HepG2 (cell line): ENCODE measurements at regions not wholly inside any gene's neighbourhood (a gene's known extent, or its start where the extent isn't known, plus 50 kb on each side); places are given as distances from the start of the nearest gene placed in this dataset.

Experiments used
- ATAC-seq: fragments of 200-7000 bp; cut with Tn5 transposase; 3 replicates; pipeline ENCODE4 v1.9.1; 2020; ENCODE audit warnings: mild to moderate bottlenecking, moderate library complexity
- BruUV-seq: library from RNA; stranded (reverse); fragments of 400-500 nt; replicated peaks from 2 replicates; lab custom pipeline; 2021; lab: Mats Ljungman, UMichigan
- CTCF ChIA-PET: fragments of 300-600 bp; formaldehyde crosslinking; extraction: SDS; loops from one replicate; lab custom pipeline; 2021; ENCODE audit warnings: low total read pairs, inconsistent platforms, low intra/inter-chr PET ratio; lab: Yijun Ruan, JAX
- POLR2A ChIA-PET: fragments of 350-600 bp; sonication (Branson Sonifier 250); formaldehyde crosslinking; loops from one replicate; lab custom pipeline; 2020; ENCODE audit warnings: antibody characterized with exemption, inconsistent platforms; lab: Yijun Ruan, JAX
- DNase-seq: peaks from one replicate; pipeline ENCODE4 v3.0.0-alpha.2; 2015; ENCODE audit warnings: low spot score
- FAIRE-seq: peaks from 3 replicates; lab custom pipeline; 2011; peaks lifted over from hg19 to GRCh38; lab: Jason Lieb, UNC
- H2AFZ ChIP-seq: one replicate; pipeline ENCODE4 v1.6.1; 2011; ENCODE audit warnings: low read length, inconsistent platforms
- H3K27ac ChIP-seq: fragments of 300-600 bp; 3 replicates; pipeline ENCODE4 v1.8.0; 2011; ENCODE audit warnings: mixed run types, mild to moderate bottlenecking, mixed read lengths, low read length, inconsistent platforms; ENCODE audit not compliant: insufficient read depth; ENCODE audit errors: extremely low read length
- H3K27me3 ChIP-seq, 2 experiments: fragments of 200-600 bp in 1 of 2; 2 replicates in 1 of 2; 3 replicates in 1 of 2; pipeline versions ENCODE4 v1.6.0 to v1.8.0; 2011; ENCODE audit warnings: low read length in 2 of 2, mild to moderate bottlenecking in 2 of 2, moderate library complexity in 2 of 2, inconsistent platforms in 1 of 2; ENCODE audit not compliant: insufficient read depth in 2 of 2, control insufficient read depth in 1 of 2
- H3K36me3 ChIP-seq, 2 experiments: fragments of 200-600 bp in 1 of 2; replicated peaks in 1 of 2; 2 replicates in 1 of 2; 3 replicates in 1 of 2; pipeline versions ENCODE4 v1.5.1 to v1.8.0; 2011; ENCODE audit warnings: low read length in 2 of 2, inconsistent platforms in 1 of 2; ENCODE audit not compliant: insufficient read depth in 2 of 2, control insufficient read depth in 1 of 2
- H3K4me1 ChIP-seq: 2 replicates; pipeline ENCODE4 v1.5.1; 2012; ENCODE audit warnings: low read length, inconsistent platforms; ENCODE audit not compliant: insufficient read depth
- H3K4me2 ChIP-seq: 2 replicates; pipeline ENCODE4 v1.6.0; 2011; ENCODE audit warnings: low read depth, low read length, inconsistent platforms
- H3K4me3 ChIP-seq, 3 experiments: fragments of 200-600 bp in 1 of 3; sonication (generic), shearing (Covaris generic) in 1 of 3; replicated peaks in 1 of 3; 2 replicates each; pipeline ENCODE4 v1.5.1; 2011 to 2016; ENCODE audit warnings: low read length in 3 of 3, inconsistent platforms in 2 of 3, low read depth in 2 of 3, mild to moderate bottlenecking in 2 of 3, control low read depth in 1 of 3, mixed read lengths in 1 of 3; ENCODE audit not compliant: insufficient read depth in 1 of 3
- H3K79me2 ChIP-seq: one replicate; pipeline ENCODE4 v1.6.1; 2011; ENCODE audit warnings: low read length, inconsistent platforms; ENCODE audit not compliant: insufficient read depth
- H3K9ac ChIP-seq: 2 replicates; pipeline ENCODE4 v1.6.0; 2011; ENCODE audit warnings: mild to moderate bottlenecking, low read depth, low read length, inconsistent platforms; ENCODE audit not compliant: insufficient read depth
- H3K9me3 ChIP-seq: 2 replicates; pipeline ENCODE4 v1.5.1; 2012; ENCODE audit warnings: mild to moderate bottlenecking, low read length
- H4K20me1 ChIP-seq: 2 replicates; pipeline ENCODE4 v1.6.0; 2011; ENCODE audit warnings: inconsistent platforms, mild to moderate bottlenecking, low read length, moderate library complexity; ENCODE audit not compliant: insufficient read depth
- GPN1 ChIP-seq: sonication (generic); formaldehyde crosslinking; IDR thresholded peaks from 2 replicates; pipeline ENCODE4 v1.5.1; 2020; ENCODE audit warnings: missing genetic modification reagents, borderline replicate concordance
- HOXA9 ChIP-seq: sonication (generic); formaldehyde crosslinking; IDR thresholded peaks from 2 replicates; pipeline ENCODE4 v1.8.1; 2022; ENCODE audit warnings: missing genetic modification reagents, mild to moderate bottlenecking, moderate library complexity, borderline replicate concordance
- ISX ChIP-seq: sonication (generic); formaldehyde crosslinking; conservative IDR thresholded peaks from 2 replicates; pipeline ENCODE4 v1.5.0; 2020; ENCODE audit warnings: missing genetic modification reagents
- NPAS2 ChIP-seq: sonication (generic); formaldehyde crosslinking; IDR thresholded peaks from 2 replicates; pipeline ENCODE4 v1.8.0; 2022; ENCODE audit warnings: mild to moderate bottlenecking, missing genetic modification reagents, borderline replicate concordance
- SRY ChIP-seq: sonication (generic); formaldehyde crosslinking; IDR thresholded peaks from 2 replicates; pipeline ENCODE4 v1.8.0; 2022; ENCODE audit warnings: mild to moderate bottlenecking, missing genetic modification reagents
- ZNF17 ChIP-seq: sonication (generic); formaldehyde crosslinking; IDR thresholded peaks from 2 replicates; pipeline ENCODE4 v1.5.0; 2020; ENCODE audit warnings: mild to moderate bottlenecking, missing genetic modification reagents
- ZNF382 ChIP-seq: sonication (generic); formaldehyde crosslinking; IDR thresholded peaks from 2 replicates; pipeline ENCODE4 v1.5.0; 2020; ENCODE audit warnings: missing genetic modification reagents, mild to moderate bottlenecking, borderline replicate concordance
- WGBS: methylation state at CpG from one replicate; pipeline ENCODE4 v1.1.6; 2017; ENCODE audit warnings: low lambda C conversion rate; 5-methylcytosine and 5-hydroxymethylcytosine counted together
- in situ Hi-C: cut with HindIII; loops from 2 replicates; pipeline ENCODE4 v1.10.0; 2017; ENCODE audit warnings: low pct_unique_long_range_greater_than_20kb; ENCODE audit not compliant: extremely low pct_ligation_motif_present
- intact Hi-C: fragments of 100-400 bp; cut with micrococcal nuclease; formaldehyde crosslinking; loops from one replicate; pipeline ENCODE4 v1.10.0; 2022; ENCODE audit not compliant: unreplicated experiment
- TF ChIP-seq, protein P1 (sequence below): sonication (generic); formaldehyde crosslinking; IDR thresholded peaks from 2 replicates; pipeline ENCODE4 v1.4.0; 2020; ENCODE audit warnings: missing genetic modification reagents, mild to moderate bottlenecking, borderline replicate concordance
- TF ChIP-seq, protein P2 (sequence below): conservative IDR thresholded peaks from 2 replicates; pipeline ENCODE4 v1.6.1; 2018; ENCODE audit warnings: missing genetic modification reagents
- TF ChIP-seq, protein P3 (sequence below): sonication (generic); formaldehyde crosslinking; IDR thresholded peaks from 2 replicates; pipeline ENCODE4 v1.4.0; 2020; ENCODE audit warnings: missing genetic modification reagents, mild to moderate bottlenecking, borderline replicate concordance
- TF ChIP-seq, protein P4 (sequence below): sonication (generic); formaldehyde crosslinking; IDR thresholded peaks from 2 replicates; pipeline ENCODE4 v1.8.1; 2023; ENCODE audit warnings: mild to moderate bottlenecking, inconsistent platforms, moderate library complexity, missing genetic modification reagents, borderline replicate concordance
- TF ChIP-seq, protein P5 (sequence below): sonication (generic); formaldehyde crosslinking; IDR thresholded peaks from 2 replicates; pipeline ENCODE4 v1.8.1; 2023; ENCODE audit warnings: mild to moderate bottlenecking, missing genetic modification reagents, borderline replicate concordance

DNA sequence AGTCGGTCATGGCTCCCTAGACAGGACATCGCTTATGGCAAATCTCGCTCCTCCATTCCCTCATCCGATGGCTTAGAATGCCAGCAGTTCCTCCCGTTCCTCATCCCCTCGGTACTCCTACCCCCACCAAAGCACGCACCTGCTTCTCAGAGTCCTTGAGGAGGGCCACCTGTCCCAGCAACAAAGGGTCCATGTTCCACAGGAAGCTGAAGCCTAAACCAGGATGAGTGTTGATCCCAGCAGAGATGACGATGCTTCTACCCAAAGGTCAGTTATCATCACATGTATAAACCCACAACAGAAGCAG is 111.2 kb downstream of the THBS2 start:
- in situ Hi-C loops: no loop called here
- H3K27ac ChIP-seq: no peak overlapping the region
- H2AFZ ChIP-seq: no peak overlapping the region

More for the DNA sequence above, 111.2 kb downstream of the THBS2 start:
- intact Hi-C loops: no loop called here
- FAIRE-seq (no peak), ATAC-seq (no peak), DNase-seq (no peak)
- POLR2A ChIA-PET: no interaction called here
- Histone ChIP-seq H3K4me1 (no peaks in the 10 kb centered on the region), H4K20me1 (no peaks in the 10 kb centered on the region), H3K27me3 (peaks cover 5 to 58% of the 10 kb centered on the region in 2 experiments; a peak in 4 of 5 replicates), H3K4me3 (no peak overlapping the region), H3K36me3 (no peaks in the 10 kb centered on the region), H3K79me2 (no peaks in the 10 kb centered on the region), H3K4me2 (no peak overlapping the region), H3K9ac (no peak overlapping the region), H3K9me3 (no peaks in the 10 kb centered on the region)
- WGBS: 33% methylated on average over 8 of the region's 8 CpGs
- BruUV-seq: no TSS peak
- CTCF ChIA-PET: no interaction called here
- TF ChIP-seq ISX (CRISPR knock-in tag): no peak
- no peak for TF ChIP-seq ZNF17 (CRISPR knock-in tag)
- no peak for TF ChIP-seq HOXA9 (CRISPR knock-in tag)
- no peak for TF ChIP-seq NPAS2 (CRISPR knock-in tag)
- TF ChIP-seq, protein P1, sequence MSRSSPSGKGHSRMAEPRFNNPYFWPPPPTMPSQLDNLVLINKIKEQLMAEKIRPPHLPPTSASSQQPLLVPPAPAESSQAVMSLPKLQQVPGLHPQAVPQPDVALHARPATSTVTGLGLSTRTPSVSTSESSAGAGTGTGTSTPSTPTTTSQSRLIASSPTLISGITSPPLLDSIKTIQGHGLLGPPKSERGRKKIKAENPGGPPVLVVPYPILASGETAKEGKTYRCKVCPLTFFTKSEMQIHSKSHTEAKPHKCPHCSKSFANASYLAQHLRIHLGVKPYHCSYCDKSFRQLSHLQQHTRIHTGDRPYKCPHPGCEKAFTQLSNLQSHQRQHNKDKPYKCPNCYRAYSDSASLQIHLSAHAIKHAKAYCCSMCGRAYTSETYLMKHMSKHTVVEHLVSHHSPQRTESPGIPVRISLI (CRISPR knock-in tag): no peak
- TF ChIP-seq GPN1 (CRISPR knock-in tag): no peak
- TF ChIP-seq, protein P2, sequence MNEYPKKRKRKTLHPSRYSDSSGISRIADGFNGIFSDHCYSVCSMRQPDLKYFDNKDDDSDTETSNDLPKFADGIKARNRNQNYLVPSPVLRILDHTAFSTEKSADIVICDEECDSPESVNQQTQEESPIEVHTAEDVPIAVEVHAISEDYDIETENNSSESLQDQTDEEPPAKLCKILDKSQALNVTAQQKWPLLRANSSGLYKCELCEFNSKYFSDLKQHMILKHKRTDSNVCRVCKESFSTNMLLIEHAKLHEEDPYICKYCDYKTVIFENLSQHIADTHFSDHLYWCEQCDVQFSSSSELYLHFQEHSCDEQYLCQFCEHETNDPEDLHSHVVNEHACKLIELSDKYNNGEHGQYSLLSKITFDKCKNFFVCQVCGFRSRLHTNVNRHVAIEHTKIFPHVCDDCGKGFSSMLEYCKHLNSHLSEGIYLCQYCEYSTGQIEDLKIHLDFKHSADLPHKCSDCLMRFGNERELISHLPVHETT (CRISPR knock-in tag): no peak
- TF ChIP-seq, protein P3, sequence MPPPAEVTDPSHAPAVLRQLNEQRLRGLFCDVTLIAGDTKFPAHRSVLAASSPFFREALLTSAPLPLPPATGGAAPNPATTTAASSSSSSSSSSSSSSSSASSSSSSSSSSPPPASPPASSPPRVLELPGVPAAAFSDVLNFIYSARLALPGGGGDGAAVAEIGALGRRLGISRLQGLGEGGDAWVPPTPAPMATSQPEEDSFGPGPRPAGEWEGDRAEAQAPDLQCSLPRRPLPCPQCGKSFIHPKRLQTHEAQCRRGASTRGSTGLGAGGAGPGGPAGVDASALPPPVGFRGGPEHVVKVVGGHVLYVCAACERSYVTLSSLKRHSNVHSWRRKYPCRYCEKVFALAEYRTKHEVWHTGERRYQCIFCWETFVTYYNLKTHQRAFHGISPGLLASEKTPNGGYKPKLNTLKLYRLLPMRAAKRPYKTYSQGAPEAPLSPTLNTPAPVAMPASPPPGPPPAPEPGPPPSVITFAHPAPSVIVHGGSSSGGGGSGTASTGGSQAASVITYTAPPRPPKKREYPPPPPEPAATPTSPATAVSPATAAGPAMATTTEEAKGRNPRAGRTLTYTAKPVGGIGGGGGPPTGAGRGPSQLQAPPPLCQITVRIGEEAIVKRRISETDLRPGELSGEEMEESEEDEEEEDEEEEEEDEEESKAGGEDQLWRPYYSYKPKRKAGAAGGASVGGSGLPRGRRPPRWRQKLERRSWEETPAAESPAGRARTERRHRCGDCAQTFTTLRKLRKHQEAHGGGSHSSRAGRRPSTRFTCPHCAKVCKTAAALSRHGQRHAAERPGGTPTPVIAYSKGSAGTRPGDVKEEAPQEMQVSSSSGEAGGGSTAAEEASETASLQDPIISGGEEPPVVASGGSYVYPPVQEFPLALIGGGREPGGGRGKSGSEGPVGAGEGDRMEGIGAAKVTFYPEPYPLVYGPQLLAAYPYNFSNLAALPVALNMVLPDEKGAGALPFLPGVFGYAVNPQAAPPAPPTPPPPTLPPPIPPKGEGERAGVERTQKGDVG (CRISPR knock-in tag): no peak
- no peak for TF ChIP-seq SRY (CRISPR knock-in tag)
- TF ChIP-seq, protein P4, sequence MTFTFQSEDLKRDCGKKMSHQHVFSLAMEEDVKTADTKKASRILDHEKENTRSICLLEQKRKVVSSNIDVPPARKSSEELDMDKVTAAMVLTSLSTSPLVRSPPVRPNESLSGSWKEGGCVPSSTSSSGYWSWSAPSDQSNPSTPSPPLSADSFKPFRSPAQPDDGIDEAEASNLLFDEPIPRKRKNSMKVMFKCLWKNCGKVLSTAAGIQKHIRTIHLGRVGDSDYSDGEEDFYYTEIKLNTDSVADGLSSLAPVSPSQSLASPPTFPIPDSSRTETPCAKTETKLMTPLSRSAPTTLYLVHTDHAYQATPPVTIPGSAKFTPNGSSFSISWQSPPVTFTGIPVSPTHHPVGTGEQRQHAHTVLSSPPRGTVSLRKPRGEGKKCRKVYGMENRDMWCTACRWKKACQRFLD: no peak
- no peak for TF ChIP-seq ZNF382 (CRISPR knock-in tag)
- TF ChIP-seq, protein P5, sequence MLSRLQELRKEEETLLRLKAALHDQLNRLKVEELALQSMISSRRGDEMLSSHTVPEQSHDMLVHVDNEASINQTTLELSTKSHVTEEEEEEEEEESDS (CRISPR knock-in tag): no peak
